Mesenchymal stem cell (in vitro differentiated cells and primary cell): ENCODE measurements at regions not wholly inside any gene's neighbourhood (a gene's known extent, or its start where the extent isn't known, plus 50 kb on each side); places are given as distances from the start of the nearest gene placed in this dataset.
A peak's percentile ranks its signal among the peaks of the same experiment; 100 is the strongest.

ENCODE experiments used
- DNase-seq: peaks from one replicate; pipeline ENCODE4 v3.0.0-alpha.2; 2013
- H2AFZ ChIP-seq: one replicate; pipeline ENCODE4 v1.6.1; 2013; ENCODE audit warnings: low read depth, mild to moderate bottlenecking, control low read depth, inconsistent platforms, low read length, moderate library complexity
- H2AK5ac ChIP-seq: 2 replicates; pipeline ENCODE4 v1.6.1; 2013; ENCODE audit warnings: low read length, moderate library complexity, mild to moderate bottlenecking, inconsistent platforms; ENCODE audit not compliant: severe bottlenecking
- H2BK120ac ChIP-seq: one replicate; pipeline ENCODE4 v1.6.1; 2013; ENCODE audit warnings: low read depth, mild to moderate bottlenecking, inconsistent platforms, low read length, moderate library complexity
- H2BK12ac ChIP-seq, 2 experiments: one replicate each; pipeline ENCODE4 v1.6.1; 2013; ENCODE audit warnings: inconsistent platforms in 2 of 2, low read length in 2 of 2, mild to moderate bottlenecking in 2 of 2, moderate library complexity in 2 of 2, control low read depth in 1 of 2
- H2BK15ac ChIP-seq: one replicate; pipeline ENCODE4 v1.6.1; 2013; ENCODE audit warnings: mild to moderate bottlenecking, low read depth, inconsistent platforms; ENCODE audit not compliant: poor library complexity, severe bottlenecking
- H2BK5ac ChIP-seq: 2 replicates; pipeline ENCODE4 v1.6.1; 2013; ENCODE audit warnings: low read depth, mild to moderate bottlenecking, low read length, control low read depth, inconsistent platforms; ENCODE audit not compliant: poor library complexity, severe bottlenecking
- H3K14ac ChIP-seq, 2 experiments: one replicate each; pipeline ENCODE4 v1.6.1; 2013; ENCODE audit warnings: inconsistent platforms in 2 of 2, low read length in 2 of 2, control low read depth in 1 of 2, mild to moderate bottlenecking in 1 of 2, moderate library complexity in 1 of 2
- H3K18ac ChIP-seq, 2 experiments: one replicate each; pipeline ENCODE4 v1.6.1; 2013; ENCODE audit warnings: inconsistent platforms in 2 of 2, low read length in 2 of 2, control low read depth in 1 of 2, low read depth in 1 of 2, mild to moderate bottlenecking in 1 of 2
- H3K23ac ChIP-seq, 2 experiments: one replicate each; pipeline ENCODE4 v1.6.1; 2013; ENCODE audit warnings: inconsistent platforms in 2 of 2, low read length in 2 of 2, mild to moderate bottlenecking in 2 of 2, moderate library complexity in 2 of 2, control low read depth in 1 of 2
- H3K27ac ChIP-seq: 2 replicates; pipeline ENCODE4 v1.5.1; 2013; ENCODE audit warnings: mild to moderate bottlenecking, moderate library complexity, low read length, control low read depth, inconsistent platforms; ENCODE audit not compliant: poor library complexity, severe bottlenecking
- H3K27me3 ChIP-seq, 2 experiments: 2 replicates each; pipeline versions ENCODE4 v1.6.1 to v1.7.0; 2013; ENCODE audit warnings: low read length in 2 of 2, mild to moderate bottlenecking in 2 of 2, moderate library complexity in 2 of 2, control low read depth in 1 of 2, inconsistent platforms in 1 of 2; ENCODE audit not compliant: control insufficient read depth in 1 of 2, insufficient read depth in 1 of 2
- H3K36me3 ChIP-seq, 2 experiments: 2 replicates each; pipeline versions ENCODE4 v1.6.1 to v1.7.0; 2013; ENCODE audit warnings: low read length in 2 of 2, control low read depth in 1 of 2, inconsistent platforms in 1 of 2, low read depth in 1 of 2, mild to moderate bottlenecking in 1 of 2; ENCODE audit not compliant: insufficient read depth in 2 of 2, control insufficient read depth in 1 of 2
- H3K4ac ChIP-seq, 2 experiments: one replicate each; pipeline ENCODE4 v1.6.1; 2013; ENCODE audit warnings: inconsistent platforms in 2 of 2, low read length in 2 of 2, mild to moderate bottlenecking in 2 of 2, moderate library complexity in 2 of 2, control low read depth in 1 of 2, low read depth in 1 of 2
- H3K4me1 ChIP-seq: 2 replicates; pipeline ENCODE4 v1.6.1; 2013; ENCODE audit warnings: low read depth, low read length, control low read depth; ENCODE audit not compliant: control insufficient read depth, insufficient read depth
- H3K4me2 ChIP-seq: 2 replicates; pipeline ENCODE4 v1.6.1; 2013; ENCODE audit warnings: low read length, mild to moderate bottlenecking, inconsistent platforms; ENCODE audit not compliant: poor library complexity, severe bottlenecking
- H3K4me3 ChIP-seq, 2 experiments: 2 replicates each; pipeline versions ENCODE4 v1.5.1 to v1.7.0; 2013; ENCODE audit warnings: low read length in 2 of 2, mild to moderate bottlenecking in 2 of 2, control low read depth in 1 of 2, low read depth in 1 of 2; ENCODE audit not compliant: insufficient read depth in 1 of 2
- H3K79me1 ChIP-seq: replicated peaks from 2 replicates; pipeline ENCODE4 v1.6.1; 2013; ENCODE audit warnings: mild to moderate bottlenecking, control low read depth, low read length, inconsistent platforms; ENCODE audit not compliant: poor library complexity, severe bottlenecking
- H3K9ac ChIP-seq: 2 replicates; pipeline ENCODE4 v1.7.0; 2013; ENCODE audit warnings: mild to moderate bottlenecking, low read length, moderate library complexity
- H3K9me3 ChIP-seq: 2 replicates; pipeline ENCODE4 v1.7.0; 2013; ENCODE audit warnings: mild to moderate bottlenecking, low read length; ENCODE audit not compliant: control insufficient read depth
- H4K8ac ChIP-seq: one replicate; pipeline ENCODE4 v1.6.1; 2013; ENCODE audit warnings: inconsistent platforms, mild to moderate bottlenecking, low read length, moderate library complexity
- H4K91ac ChIP-seq: one replicate; pipeline ENCODE4 v1.6.1; 2013; ENCODE audit warnings: mild to moderate bottlenecking, low read length, inconsistent platforms
- WGBS: methylation state at CpG from one replicate; pipeline ENCODE4 v1.1.7; 2013; ENCODE audit warnings: mixed read lengths; 5-methylcytosine and 5-hydroxymethylcytosine counted together

DNA sequence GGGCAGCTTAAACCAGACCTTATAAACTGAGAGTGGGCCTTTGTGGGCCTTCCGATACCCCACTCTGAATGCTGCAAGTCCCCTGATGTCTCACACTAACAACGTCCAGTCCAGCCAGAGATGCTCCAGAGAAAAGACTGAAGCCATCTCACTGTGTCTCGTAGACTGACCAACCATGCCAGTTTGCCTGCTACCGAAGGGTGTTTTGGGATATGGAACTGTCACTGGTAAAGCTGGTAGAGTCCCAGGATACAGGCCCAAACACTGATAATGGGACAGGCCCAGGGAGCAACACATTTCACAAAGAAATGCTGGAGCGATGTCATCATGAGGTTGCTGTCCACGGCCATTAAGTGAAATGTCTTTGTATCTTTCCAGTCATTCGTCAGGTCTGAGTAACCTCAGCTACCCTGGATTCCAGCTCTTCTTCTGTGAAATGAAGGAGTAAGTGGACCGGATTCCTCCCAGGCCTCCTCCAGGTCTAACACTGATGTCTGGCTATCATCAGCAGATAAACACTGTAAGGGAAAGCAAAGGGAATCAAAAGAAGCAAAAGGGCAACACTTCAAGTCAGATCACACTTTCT, 81.6 kb downstream of the SLC5A7 start:
- Histone ChIP-seq H3K79me1 (no peaks in the 10 kb centered on the region), H4K8ac (no peak overlapping the region), H2BK5ac (no peak overlapping the region), H3K9me3 (no peaks in the 10 kb centered on the region), H4K91ac (no peak overlapping the region), H3K36me3 (no peaks in the 10 kb centered on the region), H2BK15ac (no peak overlapping the region), H3K4ac (no peak overlapping the region), H3K27me3 (no peaks in the 10 kb centered on the region), H2BK120ac (no peak overlapping the region), H2AFZ (no peak overlapping the region), H2BK12ac (no peak overlapping the region), H3K4me3 (no peak overlapping the region), H3K9ac (no peak overlapping the region), H2AK5ac (no peak overlapping the region), H3K4me1 (no peaks in the 10 kb centered on the region), H3K14ac (no peak overlapping the region), H3K23ac (no peak overlapping the region), H3K27ac (no peak overlapping the region), H3K4me2 (no peak overlapping the region), H3K18ac (no peak overlapping the region)
- DNase-seq, result no peak
- 79% methylated on average over 8 of the region's 8 CpGs for WGBS

DNA sequence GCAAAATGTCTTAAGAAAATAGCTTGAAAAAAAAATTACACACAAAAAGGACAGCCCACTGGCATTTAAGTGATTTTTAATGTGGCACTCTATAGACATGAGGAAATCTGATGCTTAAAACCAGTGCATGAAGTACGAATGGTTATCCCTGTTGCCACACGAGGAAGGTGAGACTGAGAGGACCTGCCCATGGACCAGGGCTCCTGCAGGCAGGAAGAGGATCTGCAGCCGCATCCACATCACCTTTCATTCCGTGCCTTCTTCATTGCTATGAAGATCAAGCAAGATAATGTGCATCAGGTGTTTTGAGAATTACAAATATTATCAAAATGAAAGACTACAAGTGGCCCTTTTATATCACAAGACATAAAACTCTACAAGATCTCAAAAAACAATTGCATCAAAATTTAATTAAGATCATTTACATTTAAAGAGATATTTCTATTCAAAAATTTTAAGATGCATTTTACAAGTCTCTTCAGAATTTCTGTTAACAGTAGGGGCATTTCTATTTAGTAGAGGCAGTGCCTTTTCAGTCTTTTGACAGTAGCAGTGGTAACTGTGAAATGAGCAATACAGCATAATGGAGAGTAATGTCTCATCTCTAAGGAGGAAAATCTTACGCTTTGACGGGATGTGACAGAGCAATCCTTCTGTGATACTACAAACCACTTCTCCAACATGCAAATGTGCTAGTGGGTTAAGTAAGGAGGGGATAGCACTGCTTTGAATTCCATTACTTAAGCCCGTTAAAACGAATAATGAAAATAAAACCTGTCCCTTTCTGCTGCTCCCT, 83.4 kb downstream of the SLC5A7 start:
- no peak overlapping the region for H2BK120ac ChIP-seq
- H3K36me3 ChIP-seq, result no peaks in the 10 kb centered on the region
- H2BK12ac ChIP-seq, result no peak overlapping the region
- no peak overlapping the region for H4K8ac ChIP-seq
- no peak for DNase-seq
- H3K4me2 ChIP-seq, result no peak overlapping the region
- no peak overlapping the region for H2AK5ac ChIP-seq
- no peak overlapping the region for H3K27ac ChIP-seq
- peaks cover 0 to 5% of the 10 kb centered on the region in 2 experiments for H3K27me3 ChIP-seq
- no peak overlapping the region for H3K18ac ChIP-seq
- H3K14ac ChIP-seq, result no peak overlapping the region
- no peaks in the 10 kb centered on the region for H3K79me1 ChIP-seq
- H3K4me1 ChIP-seq, result no peaks in the 10 kb centered on the region
- H3K23ac ChIP-seq, result no peak overlapping the region
- H3K4ac ChIP-seq, result no peak overlapping the region
- H3K9me3 ChIP-seq, result no peaks in the 10 kb centered on the region
- no peak overlapping the region for H2BK5ac ChIP-seq
- no peak overlapping the region for H2BK15ac ChIP-seq
- no peak overlapping the region for H4K91ac ChIP-seq
- H3K4me3 ChIP-seq, result no peak overlapping the region
- no peak overlapping the region for H2AFZ ChIP-seq
- 80% methylated on average over 6 of the region's 8 CpGs for WGBS
- H3K9ac ChIP-seq, result no peak overlapping the region

- H2BK15ac ChIP-seq, result no peak overlapping the region
- H3K79me1 ChIP-seq, result no peaks in the 10 kb centered on the region
- H3K27ac ChIP-seq, result no peak overlapping the region
- no peak overlapping the region for H3K4me3 ChIP-seq
- no peak for DNase-seq
- H3K9me3 ChIP-seq, result no peaks in the 10 kb centered on the region
- H3K4me2 ChIP-seq, result no peak overlapping the region
- H4K91ac ChIP-seq, result no peak overlapping the region
- H4K8ac ChIP-seq, result no peak overlapping the region
- no peak overlapping the region for H2BK5ac ChIP-seq
- no peak overlapping the region for H3K14ac ChIP-seq
- no peaks in the 10 kb centered on the region for H3K4me1 ChIP-seq
- H3K9ac ChIP-seq, result no peak overlapping the region
- H2BK120ac ChIP-seq, result no peak overlapping the region
- no peak overlapping the region for H2AK5ac ChIP-seq
- no peak overlapping the region for H3K18ac ChIP-seq
- no peak overlapping the region for H3K4ac ChIP-seq
- H3K36me3 ChIP-seq, result no peaks in the 10 kb centered on the region
- H2AFZ ChIP-seq, result no peak overlapping the region
- H2BK12ac ChIP-seq, result no peak overlapping the region
- no peak overlapping the region for H3K23ac ChIP-seq
- peaks cover 0 to 10% of the 10 kb centered on the region in 2 experiments for H3K27me3 ChIP-seq
- 52% methylated on average over 3 of the region's 4 CpGs for WGBS
These were observed 87.2 kb downstream of the SLC5A7 start for GRCh38 chr2:108073415-108074072.

- Histone ChIP-seq H3K18ac (no peak overlapping the region), H3K14ac (no peak overlapping the region), H4K91ac (peak overlapping the region; percentile 48), H3K4ac (no peak overlapping the region), H2BK12ac (no peak overlapping the region), H3K9me3 (no peaks in the 10 kb centered on the region), H2AFZ (no peak overlapping the region), H4K8ac (no peak overlapping the region), H3K9ac (no peak overlapping the region), H2BK120ac (no peak overlapping the region), H2BK5ac (no peak overlapping the region), H3K27ac (no peak overlapping the region), H3K4me3 (no peak overlapping the region), H3K27me3 (peaks cover 0 to 10% of the 10 kb centered on the region in 2 experiments), H3K23ac (no peak overlapping the region), H3K4me1 (no peaks in the 10 kb centered on the region), H3K4me2 (no peak overlapping the region), H2AK5ac (no peak overlapping the region), H2BK15ac (no peak overlapping the region), H3K79me1 (no peaks in the 10 kb centered on the region), H3K36me3 (no peaks in the 10 kb centered on the region)
- DNase-seq, result no peak
- WGBS, result 79% methylated on average over 2 of the region's 4 CpGs
These were observed 87.8 kb downstream of the SLC5A7 start for GRCh38 chr2:108074150-108074549.
